ENCODE measurements at regions not wholly inside any gene's neighbourhood (a gene's known extent, or its start where the extent isn't known, plus 50 kb on each side); places are given as distances from the start of the nearest gene placed in this dataset.

DNA sequence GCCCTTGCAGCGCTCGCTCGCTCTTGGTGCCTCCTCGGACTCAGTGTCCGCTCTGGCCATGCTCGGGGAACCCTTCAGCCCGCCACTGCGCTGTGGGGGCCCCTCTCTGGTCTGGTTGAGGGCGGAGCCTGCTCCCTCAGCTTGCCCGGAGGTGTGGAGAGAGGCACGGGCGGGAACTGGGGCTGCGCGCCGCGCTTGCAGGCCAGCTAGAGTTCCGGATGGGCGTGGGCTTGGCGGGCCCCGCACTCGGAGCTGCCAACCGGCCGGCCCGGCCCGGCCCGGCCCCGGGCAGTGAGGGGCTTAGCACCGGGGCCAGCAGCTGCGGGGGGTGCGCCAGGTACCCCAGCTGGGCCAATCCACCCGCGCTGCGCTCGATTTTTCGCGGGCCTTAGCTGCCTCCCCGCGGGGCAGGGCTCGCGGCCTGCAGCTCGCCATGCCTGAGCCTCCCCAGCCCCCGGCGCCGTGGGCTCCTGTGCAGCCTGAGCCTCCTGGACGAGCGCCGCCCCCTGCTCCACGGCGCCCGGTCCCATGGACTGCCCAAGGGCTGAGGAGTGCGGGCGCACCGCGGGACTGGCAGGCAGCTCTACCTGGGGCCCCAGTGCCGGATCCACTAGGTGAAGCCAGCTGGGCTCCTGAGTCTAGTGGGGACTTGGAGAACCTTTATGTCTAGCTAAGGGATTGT, 217.0 kb upstream of the PKN2 start:
- TF ChIP-seq, protein P1, sequence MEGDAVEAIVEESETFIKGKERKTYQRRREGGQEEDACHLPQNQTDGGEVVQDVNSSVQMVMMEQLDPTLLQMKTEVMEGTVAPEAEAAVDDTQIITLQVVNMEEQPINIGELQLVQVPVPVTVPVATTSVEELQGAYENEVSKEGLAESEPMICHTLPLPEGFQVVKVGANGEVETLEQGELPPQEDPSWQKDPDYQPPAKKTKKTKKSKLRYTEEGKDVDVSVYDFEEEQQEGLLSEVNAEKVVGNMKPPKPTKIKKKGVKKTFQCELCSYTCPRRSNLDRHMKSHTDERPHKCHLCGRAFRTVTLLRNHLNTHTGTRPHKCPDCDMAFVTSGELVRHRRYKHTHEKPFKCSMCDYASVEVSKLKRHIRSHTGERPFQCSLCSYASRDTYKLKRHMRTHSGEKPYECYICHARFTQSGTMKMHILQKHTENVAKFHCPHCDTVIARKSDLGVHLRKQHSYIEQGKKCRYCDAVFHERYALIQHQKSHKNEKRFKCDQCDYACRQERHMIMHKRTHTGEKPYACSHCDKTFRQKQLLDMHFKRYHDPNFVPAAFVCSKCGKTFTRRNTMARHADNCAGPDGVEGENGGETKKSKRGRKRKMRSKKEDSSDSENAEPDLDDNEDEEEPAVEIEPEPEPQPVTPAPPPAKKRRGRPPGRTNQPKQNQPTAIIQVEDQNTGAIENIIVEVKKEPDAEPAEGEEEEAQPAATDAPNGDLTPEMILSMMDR (IDR thresholded peaks at IDR 0.05; ENCODE audit: low read length): no peak
- no peak for TF ChIP-seq EZH2 (IDR thresholded peaks at IDR 0.05; ENCODE audit: borderline replicate concordance, low read length)

Measured in OCI-LY1 (cell line).